Tibial artery (tissue), 4 donors: ENCODE measurements at regions not wholly inside any gene's neighbourhood (a gene's known extent, or its start where the extent isn't known, plus 50 kb on each side); places are given as distances from the start of the nearest gene placed in this dataset.

Experiments
- DNase-seq, 2 donors: peaks; one replicate each; pipeline ENCODE4 v3.0.0-alpha.2; 2019
- H3K27ac ChIP-seq, 2 donors: fragments of 200-600 bp; sonication (generic) in 1 of 2; 1 replicate in 1 of 2; 2 replicates in 1 of 2; pipeline ENCODE4 v1.5.1; 2018 to 2019; ENCODE audit warnings: mild to moderate bottlenecking in 1 of 2
- H3K27me3 ChIP-seq, 2 donors: fragments of 200-600 bp; sonication (generic) in 1 of 2; one replicate each; pipeline versions ENCODE4 v1.5.1 to v1.6.0; 2016 to 2019
- H3K36me3 ChIP-seq, 3 donors: fragments of 200-600 bp; sonication (generic) in 2 of 3; one replicate each; pipeline ENCODE4 v1.5.1; 2016 to 2019; ENCODE audit warnings: mild to moderate bottlenecking in 2 of 3
- H3K4me1 ChIP-seq, 4 donors: fragments of 200-600 bp; sonication (generic) in 2 of 4; 1 replicate in 3 of 4; 2 replicates in 1 of 4; pipeline ENCODE4 v1.5.1; 2016 to 2019
- H3K4me3 ChIP-seq, 2 donors: fragments of 200-600 bp; sonication (generic) in 1 of 2; 1 replicate in 1 of 2; 2 replicates in 1 of 2; pipeline ENCODE4 v1.5.1; 2018 to 2019; ENCODE audit warnings: mild to moderate bottlenecking in 2 of 2
- H3K9me3 ChIP-seq, 3 donors: fragments of 200-600 bp; sonication (generic) in 1 of 3; one replicate each; pipeline ENCODE4 v1.5.1; 2016 to 2019
- intact Hi-C: fragments of 100-400 bp; cut with DNase I; formaldehyde crosslinking; loops from one replicate; pipeline ENCODE4 v1.15.0; 2023; ENCODE audit warnings: low total_unique reads
- TF ChIP-seq, protein P1 (sequence below), 2 experiments: fragments of 200-600 bp in 1 of 2; fragments of 450-650 bp in 1 of 2; IDR thresholded peaks; one replicate each; pipeline ENCODE4 v1.5.1; 2017 to 2019; ENCODE audit warnings: antibody characterized with exemption in 2 of 2, mild to moderate bottlenecking in 1 of 2, moderate library complexity in 1 of 2

DNA sequence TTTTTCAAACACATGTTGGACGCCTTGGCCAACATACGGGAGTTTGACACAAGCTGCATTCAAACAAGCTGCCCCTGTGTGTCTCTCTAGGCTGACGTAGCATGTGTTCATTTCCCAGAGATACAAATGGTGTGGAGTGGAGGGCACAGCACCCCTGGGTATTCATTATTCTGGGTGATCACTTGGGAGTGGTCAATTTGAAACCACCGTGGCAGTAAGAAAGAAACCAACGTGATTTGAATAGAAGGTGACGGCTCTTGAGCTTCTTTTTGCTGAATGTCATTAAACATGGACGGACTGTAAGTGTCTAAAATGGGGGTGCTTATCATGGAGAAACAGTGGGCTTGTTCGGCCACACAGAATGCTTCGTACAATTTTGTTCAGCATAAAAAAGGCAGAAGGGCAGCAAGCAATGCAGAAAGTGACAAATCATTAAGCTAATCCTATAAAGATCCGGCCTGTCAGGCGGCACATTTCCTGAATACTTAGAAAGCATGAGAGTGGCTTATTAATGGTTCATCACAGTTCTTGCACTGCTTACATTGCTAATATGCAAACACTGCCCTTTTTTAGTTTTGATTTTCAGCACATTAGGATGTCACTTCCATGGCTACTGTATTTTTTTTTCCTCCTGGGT lies 1261.9 kb upstream of the CITED2 start:
- intact Hi-C loops, result no loop called here
- no peak overlapping the region for H3K27ac ChIP-seq
- H3K4me1 ChIP-seq, result no peaks in the 10 kb centered on the region
- H3K4me3 ChIP-seq, result no peak overlapping the region
- H3K27me3 ChIP-seq, result no peaks in the 10 kb centered on the region
- H3K9me3 ChIP-seq, result no peaks in the 10 kb centered on the region
- no peak for DNase-seq
- TF ChIP-seq, protein P1, sequence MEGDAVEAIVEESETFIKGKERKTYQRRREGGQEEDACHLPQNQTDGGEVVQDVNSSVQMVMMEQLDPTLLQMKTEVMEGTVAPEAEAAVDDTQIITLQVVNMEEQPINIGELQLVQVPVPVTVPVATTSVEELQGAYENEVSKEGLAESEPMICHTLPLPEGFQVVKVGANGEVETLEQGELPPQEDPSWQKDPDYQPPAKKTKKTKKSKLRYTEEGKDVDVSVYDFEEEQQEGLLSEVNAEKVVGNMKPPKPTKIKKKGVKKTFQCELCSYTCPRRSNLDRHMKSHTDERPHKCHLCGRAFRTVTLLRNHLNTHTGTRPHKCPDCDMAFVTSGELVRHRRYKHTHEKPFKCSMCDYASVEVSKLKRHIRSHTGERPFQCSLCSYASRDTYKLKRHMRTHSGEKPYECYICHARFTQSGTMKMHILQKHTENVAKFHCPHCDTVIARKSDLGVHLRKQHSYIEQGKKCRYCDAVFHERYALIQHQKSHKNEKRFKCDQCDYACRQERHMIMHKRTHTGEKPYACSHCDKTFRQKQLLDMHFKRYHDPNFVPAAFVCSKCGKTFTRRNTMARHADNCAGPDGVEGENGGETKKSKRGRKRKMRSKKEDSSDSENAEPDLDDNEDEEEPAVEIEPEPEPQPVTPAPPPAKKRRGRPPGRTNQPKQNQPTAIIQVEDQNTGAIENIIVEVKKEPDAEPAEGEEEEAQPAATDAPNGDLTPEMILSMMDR (IDR thresholded peaks at IDR 0.05), result no peak
- H3K36me3 ChIP-seq, result no peaks in the 10 kb centered on the region

DNA sequence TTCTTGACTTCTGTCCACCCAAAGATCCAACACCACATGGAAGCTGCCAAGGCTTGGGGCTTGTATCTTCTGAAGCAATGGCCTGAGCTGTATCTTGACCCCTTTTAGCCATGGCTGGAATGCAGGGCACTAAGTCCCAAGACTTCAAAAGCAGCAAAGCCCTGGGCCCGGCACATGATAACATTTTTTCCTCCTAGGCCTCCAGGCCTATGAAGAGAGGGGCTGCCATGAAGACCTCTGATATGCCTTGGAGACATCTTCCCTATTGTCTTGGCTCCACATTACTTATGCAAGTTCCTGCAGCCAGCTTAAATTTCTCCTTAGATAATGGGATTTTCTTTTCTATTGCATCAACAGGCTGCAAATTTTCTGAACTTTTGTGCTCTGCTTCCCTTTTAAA lies 1252.6 kb upstream of the CITED2 start:
- Histone ChIP-seq H3K27ac (no peak overlapping the region), H3K27me3 (no peaks in the 10 kb centered on the region), H3K4me3 (no peak overlapping the region), H3K36me3 (no peaks in the 10 kb centered on the region), H3K4me1 (no peaks in the 10 kb centered on the region), H3K9me3 (peaks cover 5 to 12% (median 9%) of the 10 kb centered on the region in 3 donors)
- TF ChIP-seq, protein P1 (IDR thresholded peaks at IDR 0.05), result no peak
- no peak for DNase-seq
- intact Hi-C loops, result no loop called here

DNA sequence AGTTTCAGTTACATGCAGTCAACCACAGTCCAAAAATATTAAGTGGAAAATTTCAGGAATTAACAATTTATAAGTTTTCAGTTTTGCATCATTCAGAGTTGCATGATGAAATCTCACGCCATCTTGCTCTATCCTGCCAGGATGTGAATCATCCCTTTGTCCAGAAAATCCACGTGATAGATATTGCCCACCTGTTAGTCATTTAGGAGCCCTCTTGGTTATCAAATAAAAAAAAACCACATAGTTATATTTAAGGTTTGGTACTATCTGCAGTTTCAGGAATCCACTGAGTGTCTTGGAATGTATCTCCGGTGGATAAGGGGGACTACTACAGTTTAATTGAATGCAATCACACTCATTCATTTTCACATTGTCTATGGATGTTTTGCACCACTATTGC lies 1249.0 kb upstream of the CITED2 start:
- intact Hi-C loops, result no loop called here
- TF ChIP-seq, protein P1 (IDR thresholded peaks at IDR 0.05), result no peak
- Histone ChIP-seq H3K4me3 (no peak overlapping the region), H3K4me1 (no peaks in the 10 kb centered on the region), H3K36me3 (no peaks in the 10 kb centered on the region), H3K27ac (no peak overlapping the region), H3K27me3 (no peaks in the 10 kb centered on the region), H3K9me3 (peaks cover 5 to 12% (median 9%) of the 10 kb centered on the region in 3 donors)
- DNase-seq, result no peak

DNA sequence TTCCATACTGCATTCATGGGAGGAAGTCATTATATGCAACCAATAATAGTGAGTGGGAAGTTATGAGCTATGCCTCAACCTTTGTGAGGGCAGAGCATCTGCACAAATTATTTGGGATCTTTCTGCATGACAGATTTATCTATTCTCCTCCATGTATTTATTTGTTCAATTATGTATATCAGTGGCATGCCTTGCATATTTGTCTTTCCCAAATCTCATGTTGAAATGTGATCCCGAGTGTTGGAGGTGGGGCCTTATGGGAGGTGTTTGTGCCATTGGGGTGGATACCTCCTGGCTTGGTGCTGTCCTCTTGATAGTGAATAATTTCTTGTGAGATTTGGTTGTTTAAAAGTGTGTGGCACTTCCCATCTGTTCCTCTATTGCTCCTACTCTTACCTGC lies 1246.0 kb upstream of the CITED2 start:
- Histone ChIP-seq H3K36me3 (no peaks in the 10 kb centered on the region), H3K27me3 (no peaks in the 10 kb centered on the region), H3K4me3 (no peak overlapping the region), H3K27ac (no peak overlapping the region), H3K4me1 (no peaks in the 10 kb centered on the region), H3K9me3 (no peaks in the 10 kb centered on the region)
- TF ChIP-seq, protein P1 (IDR thresholded peaks at IDR 0.05), result no peak
- intact Hi-C loops, result no loop called here
- no peak for DNase-seq

DNA sequence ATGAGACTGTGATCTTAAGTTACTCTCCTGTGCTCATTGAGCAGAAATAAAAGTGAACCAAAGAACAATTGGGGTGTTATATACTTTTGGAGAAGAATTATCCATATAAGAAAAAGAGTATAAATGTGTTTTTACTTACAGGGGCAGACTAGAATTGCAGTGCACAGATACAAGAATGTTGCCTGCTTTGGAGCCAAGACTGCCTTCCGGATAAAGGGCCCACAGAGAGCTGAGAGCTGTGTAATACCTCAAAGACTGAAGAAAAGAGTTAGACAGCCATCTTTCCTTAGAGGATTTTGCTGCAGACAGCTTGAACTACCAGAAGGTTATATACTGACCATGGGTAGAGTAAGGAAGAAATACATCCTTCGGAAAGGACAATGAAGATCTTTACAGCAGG lies 1235.5 kb upstream of the CITED2 start:
- H3K27ac ChIP-seq, result no peak overlapping the region
- H3K4me1 ChIP-seq, result peaks cover 0 to 8% (median 0%) of the 10 kb centered on the region in 4 donors
- intact Hi-C loops, result no loop called here
- TF ChIP-seq, protein P1 (IDR thresholded peaks at IDR 0.05), result no peak
- DNase-seq, result no peak
- no peaks in the 10 kb centered on the region for H3K36me3 ChIP-seq
- no peaks in the 10 kb centered on the region for H3K9me3 ChIP-seq
- H3K27me3 ChIP-seq, result no peaks in the 10 kb centered on the region
- no peak overlapping the region for H3K4me3 ChIP-seq

DNA sequence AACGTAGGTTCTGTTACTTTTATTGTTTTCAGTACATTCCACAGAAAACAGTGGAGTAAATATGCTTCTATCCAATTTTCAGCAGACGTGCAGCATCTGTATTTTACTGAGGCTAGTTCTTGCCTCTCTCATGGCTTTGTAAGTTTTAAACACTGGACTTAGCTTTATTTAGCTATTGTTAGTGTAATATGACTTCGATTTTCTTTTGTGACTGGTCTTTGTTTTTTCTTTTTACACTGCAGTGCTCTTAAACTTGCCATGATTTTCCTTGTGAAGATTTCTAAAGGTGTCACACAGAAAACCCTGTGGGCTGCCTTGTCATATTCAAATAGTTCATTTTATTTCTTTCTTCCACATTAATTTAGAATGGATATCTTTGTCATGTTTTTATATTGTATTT lies 1234.9 kb upstream of the CITED2 start:
- no peak overlapping the region for H3K27ac ChIP-seq
- DNase-seq, result no peak
- TF ChIP-seq, protein P1 (IDR thresholded peaks at IDR 0.05), result no peak
- no peaks in the 10 kb centered on the region for H3K36me3 ChIP-seq
- intact Hi-C loops, result no loop called here
- no peaks in the 10 kb centered on the region for H3K27me3 ChIP-seq
- peaks cover 0 to 8% (median 0%) of the 10 kb centered on the region in 4 donors for H3K4me1 ChIP-seq
- no peaks in the 10 kb centered on the region for H3K9me3 ChIP-seq
- no peak overlapping the region for H3K4me3 ChIP-seq
